ENCODE measurements at regions not wholly inside any gene's neighbourhood (a gene's known extent, or its start where the extent isn't known, plus 50 kb on each side); places are given as distances from the start of the nearest gene placed in this dataset.

DNA sequence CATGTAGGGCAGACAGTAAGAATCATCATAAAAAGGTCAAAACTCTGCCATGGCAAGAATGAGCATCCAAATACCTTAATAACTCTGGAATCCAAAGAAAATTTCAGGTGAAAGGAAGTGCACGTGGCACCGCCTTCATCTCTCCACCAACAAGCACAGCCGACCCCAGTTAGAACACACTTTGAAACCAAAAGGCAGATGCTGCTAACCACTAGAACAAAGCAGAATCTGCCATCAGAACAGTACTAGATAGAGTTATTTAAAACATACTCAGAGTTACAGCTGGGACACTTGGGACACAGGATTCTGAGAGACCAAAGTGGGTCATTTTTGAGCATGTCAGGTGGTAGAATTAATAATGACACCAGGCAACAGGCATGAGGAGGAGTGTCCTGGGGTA, 106.7 kb upstream of the SOD1 start:
- H3K36me3 Mint-ChIP-seq = no peaks in the 10 kb centered on the region
- H3K27ac Mint-ChIP-seq = no peak overlapping the region
- ChIA-PET CTCF (no interaction called here), POLR2A (no interaction called here)
- no peak for TF ChIP-seq SMAD3 (CRISPR knock-in tag; IDR thresholded peaks at IDR 0.05; ENCODE audit: borderline replicate concordance)
- no peak for TF ChIP-seq ZNF263 (CRISPR knock-in tag; IDR thresholded peaks at IDR 0.05; ENCODE audit: low read depth)
- no peak for TF ChIP-seq TP53 (CRISPR knock-in tag; IDR thresholded peaks at IDR 0.05)
- no peak for TF ChIP-seq RORB (CRISPR knock-in tag; IDR thresholded peaks at IDR 0.05)
- TF ChIP-seq ZNF671 (CRISPR knock-in tag; IDR thresholded peaks at IDR 0.05) = no peak
- no peak for TF ChIP-seq CBFB (CRISPR knock-in tag; IDR thresholded peaks at IDR 0.05; ENCODE audit: low read depth)
- peaks cover 21% of the 10 kb centered on the region for H3K27me3 Mint-ChIP-seq (ENCODE audit: low read depth)
- peaks cover 57% of the 10 kb centered on the region for H3K4me1 Mint-ChIP-seq
- H3K4me3 Mint-ChIP-seq = no peak overlapping the region
- DNase-seq (ENCODE audit: low spot score) (no peak), ATAC-seq (no peak)
- H3K9me3 Mint-ChIP-seq = 0 out of 2 replicates have a peak, but pooled peaks cover 5% of the 10 kb centered on the region

DNA sequence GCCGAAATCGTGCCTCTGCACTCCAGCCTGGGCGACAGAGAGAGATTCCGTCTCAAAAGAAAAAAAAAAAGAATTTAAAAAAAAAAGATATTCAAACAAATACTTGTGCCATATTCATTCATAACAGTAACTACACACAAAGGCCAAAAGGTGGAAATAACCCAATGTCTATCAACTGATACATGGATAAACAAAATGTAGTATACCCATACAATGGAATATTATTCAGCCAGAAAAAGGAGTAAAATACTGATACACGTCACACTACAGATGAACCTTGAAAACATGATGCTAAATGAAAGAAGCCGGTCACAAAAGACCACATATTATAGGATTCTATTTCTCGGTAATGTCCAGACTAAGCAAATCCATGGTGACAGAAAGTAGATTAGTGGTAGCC, 109.4 kb upstream of the SOD1 start:
- H3K4me3 Mint-ChIP-seq = no peak overlapping the region
- TF ChIP-seq EMX1 (CRISPR knock-in tag; IDR thresholded peaks at IDR 0.05) = no peak
- TF ChIP-seq, protein P1, sequence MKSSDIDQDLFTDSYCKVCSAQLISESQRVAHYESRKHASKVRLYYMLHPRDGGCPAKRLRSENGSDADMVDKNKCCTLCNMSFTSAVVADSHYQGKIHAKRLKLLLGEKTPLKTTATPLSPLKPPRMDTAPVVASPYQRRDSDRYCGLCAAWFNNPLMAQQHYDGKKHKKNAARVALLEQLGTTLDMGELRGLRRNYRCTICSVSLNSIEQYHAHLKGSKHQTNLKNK (CRISPR knock-in tag; IDR thresholded peaks at IDR 0.05) = no peak
- TF ChIP-seq, protein P2, sequence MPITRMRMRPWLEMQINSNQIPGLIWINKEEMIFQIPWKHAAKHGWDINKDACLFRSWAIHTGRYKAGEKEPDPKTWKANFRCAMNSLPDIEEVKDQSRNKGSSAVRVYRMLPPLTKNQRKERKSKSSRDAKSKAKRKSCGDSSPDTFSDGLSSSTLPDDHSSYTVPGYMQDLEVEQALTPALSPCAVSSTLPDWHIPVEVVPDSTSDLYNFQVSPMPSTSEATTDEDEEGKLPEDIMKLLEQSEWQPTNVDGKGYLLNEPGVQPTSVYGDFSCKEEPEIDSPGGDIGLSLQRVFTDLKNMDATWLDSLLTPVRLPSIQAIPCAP (CRISPR knock-in tag; IDR thresholded peaks at IDR 0.05) = no peak
- no peak for TF ChIP-seq GABPB1 (CRISPR knock-in tag; IDR thresholded peaks at IDR 0.05)
- TF ChIP-seq, protein P3, sequence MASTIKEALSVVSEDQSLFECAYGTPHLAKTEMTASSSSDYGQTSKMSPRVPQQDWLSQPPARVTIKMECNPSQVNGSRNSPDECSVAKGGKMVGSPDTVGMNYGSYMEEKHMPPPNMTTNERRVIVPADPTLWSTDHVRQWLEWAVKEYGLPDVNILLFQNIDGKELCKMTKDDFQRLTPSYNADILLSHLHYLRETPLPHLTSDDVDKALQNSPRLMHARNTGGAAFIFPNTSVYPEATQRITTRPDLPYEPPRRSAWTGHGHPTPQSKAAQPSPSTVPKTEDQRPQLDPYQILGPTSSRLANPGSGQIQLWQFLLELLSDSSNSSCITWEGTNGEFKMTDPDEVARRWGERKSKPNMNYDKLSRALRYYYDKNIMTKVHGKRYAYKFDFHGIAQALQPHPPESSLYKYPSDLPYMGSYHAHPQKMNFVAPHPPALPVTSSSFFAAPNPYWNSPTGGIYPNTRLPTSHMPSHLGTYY (CRISPR knock-in tag; IDR thresholded peaks at IDR 0.05) = no peak
- TF ChIP-seq RELA (CRISPR knock-in tag; IDR thresholded peaks at IDR 0.05; ENCODE audit: borderline replicate concordance) = no peak
- TF ChIP-seq SMAD3 (CRISPR knock-in tag; IDR thresholded peaks at IDR 0.05; ENCODE audit: borderline replicate concordance) = no peak
- no peak for TF ChIP-seq SOX15 (CRISPR knock-in tag; IDR thresholded peaks at IDR 0.05)
- TF ChIP-seq HMGA2 (CRISPR knock-in tag; IDR thresholded peaks at IDR 0.05) = no peak
- TF ChIP-seq ZNF232 (CRISPR knock-in tag; IDR thresholded peaks at IDR 0.05) = no peak
- no peak for TF ChIP-seq RORB (CRISPR knock-in tag; IDR thresholded peaks at IDR 0.05)
- DNase-seq (ENCODE audit: low spot score) (no peak), ATAC-seq (no peak)
- peaks cover 58% of the 10 kb centered on the region for H3K4me1 Mint-ChIP-seq
- 0 out of 2 replicates have a peak, but pooled peaks cover 5% of the 10 kb centered on the region for H3K9me3 Mint-ChIP-seq
- no peak overlapping the region for H3K27ac Mint-ChIP-seq
- CTCF ChIA-PET = no interaction called here
- POLR2A ChIA-PET = no interaction called here
- peaks cover 2% of the 10 kb centered on the region; the same call in 1 of the 2 replicates for H3K27me3 Mint-ChIP-seq (ENCODE audit: low read depth)
- no peaks in the 10 kb centered on the region for H3K36me3 Mint-ChIP-seq

DNA sequence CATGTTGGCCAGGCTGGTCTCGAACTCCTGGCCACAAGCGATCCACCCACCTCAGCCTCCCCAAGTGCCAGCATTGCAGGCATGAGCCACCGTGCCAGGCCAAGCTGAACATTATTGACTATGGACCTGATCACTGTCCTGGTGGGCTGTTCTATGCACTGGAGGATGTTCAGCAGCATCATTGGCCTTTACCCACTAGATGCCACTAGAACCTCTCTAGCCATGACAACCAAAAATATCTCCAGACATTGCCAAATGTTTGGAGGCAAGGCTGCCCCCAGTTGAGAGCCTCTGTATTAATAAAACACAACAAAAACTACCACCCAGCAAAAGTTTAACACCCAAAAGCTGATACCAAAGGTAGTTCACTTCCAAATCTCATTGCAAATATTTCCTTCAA, 110.8 kb upstream of the SOD1 start:
- CTCF ChIA-PET = interaction anchor here (0.7 to 3.3 kb wide), 3 partner anchors 10 to 32 kb away, joined by 3 to 20 read pairs (median 3); no protein-coding TSS in a partner anchor
- DNase-seq (ENCODE audit: low spot score) (no peak), ATAC-seq (peak; percentile 38; the same call in 1 of the 2 replicates)
- Mint-ChIP-seq H3K36me3 (no peaks in the 10 kb centered on the region), H3K4me3 (no peak overlapping the region), H3K27ac (0 out of 2 replicates have a peak overlapping the region, but pooled peaks have one; percentile 12), H3K9me3 (0 out of 2 replicates have a peak, but pooled peaks cover 5% of the 10 kb centered on the region), H3K27me3 (ENCODE audit: low read depth) (no peaks in the 10 kb centered on the region), H3K4me1 (peaks cover 47% of the 10 kb centered on the region)
- POLR2A ChIA-PET = interaction anchor here (0.7 kb wide), 1 partner anchor 10 kb away, joined by 5 read pairs; no protein-coding TSS in a partner anchor
- TF ChIP-seq, protein P4, sequence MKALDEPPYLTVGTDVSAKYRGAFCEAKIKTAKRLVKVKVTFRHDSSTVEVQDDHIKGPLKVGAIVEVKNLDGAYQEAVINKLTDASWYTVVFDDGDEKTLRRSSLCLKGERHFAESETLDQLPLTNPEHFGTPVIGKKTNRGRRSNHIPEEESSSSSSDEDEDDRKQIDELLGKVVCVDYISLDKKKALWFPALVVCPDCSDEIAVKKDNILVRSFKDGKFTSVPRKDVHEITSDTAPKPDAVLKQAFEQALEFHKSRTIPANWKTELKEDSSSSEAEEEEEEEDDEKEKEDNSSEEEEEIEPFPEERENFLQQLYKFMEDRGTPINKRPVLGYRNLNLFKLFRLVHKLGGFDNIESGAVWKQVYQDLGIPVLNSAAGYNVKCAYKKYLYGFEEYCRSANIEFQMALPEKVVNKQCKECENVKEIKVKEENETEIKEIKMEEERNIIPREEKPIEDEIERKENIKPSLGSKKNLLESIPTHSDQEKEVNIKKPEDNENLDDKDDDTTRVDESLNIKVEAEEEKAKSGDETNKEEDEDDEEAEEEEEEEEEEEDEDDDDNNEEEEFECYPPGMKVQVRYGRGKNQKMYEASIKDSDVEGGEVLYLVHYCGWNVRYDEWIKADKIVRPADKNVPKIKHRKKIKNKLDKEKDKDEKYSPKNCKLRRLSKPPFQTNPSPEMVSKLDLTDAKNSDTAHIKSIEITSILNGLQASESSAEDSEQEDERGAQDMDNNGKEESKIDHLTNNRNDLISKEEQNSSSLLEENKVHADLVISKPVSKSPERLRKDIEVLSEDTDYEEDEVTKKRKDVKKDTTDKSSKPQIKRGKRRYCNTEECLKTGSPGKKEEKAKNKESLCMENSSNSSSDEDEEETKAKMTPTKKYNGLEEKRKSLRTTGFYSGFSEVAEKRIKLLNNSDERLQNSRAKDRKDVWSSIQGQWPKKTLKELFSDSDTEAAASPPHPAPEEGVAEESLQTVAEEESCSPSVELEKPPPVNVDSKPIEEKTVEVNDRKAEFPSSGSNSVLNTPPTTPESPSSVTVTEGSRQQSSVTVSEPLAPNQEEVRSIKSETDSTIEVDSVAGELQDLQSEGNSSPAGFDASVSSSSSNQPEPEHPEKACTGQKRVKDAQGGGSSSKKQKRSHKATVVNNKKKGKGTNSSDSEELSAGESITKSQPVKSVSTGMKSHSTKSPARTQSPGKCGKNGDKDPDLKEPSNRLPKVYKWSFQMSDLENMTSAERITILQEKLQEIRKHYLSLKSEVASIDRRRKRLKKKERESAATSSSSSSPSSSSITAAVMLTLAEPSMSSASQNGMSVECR (CRISPR knock-in tag; IDR thresholded peaks at IDR 0.05; ENCODE audit: borderline replicate concordance) = no peak
- TF ChIP-seq ZNF671 (CRISPR knock-in tag; IDR thresholded peaks at IDR 0.05) = no peak
- TF ChIP-seq, protein P5, sequence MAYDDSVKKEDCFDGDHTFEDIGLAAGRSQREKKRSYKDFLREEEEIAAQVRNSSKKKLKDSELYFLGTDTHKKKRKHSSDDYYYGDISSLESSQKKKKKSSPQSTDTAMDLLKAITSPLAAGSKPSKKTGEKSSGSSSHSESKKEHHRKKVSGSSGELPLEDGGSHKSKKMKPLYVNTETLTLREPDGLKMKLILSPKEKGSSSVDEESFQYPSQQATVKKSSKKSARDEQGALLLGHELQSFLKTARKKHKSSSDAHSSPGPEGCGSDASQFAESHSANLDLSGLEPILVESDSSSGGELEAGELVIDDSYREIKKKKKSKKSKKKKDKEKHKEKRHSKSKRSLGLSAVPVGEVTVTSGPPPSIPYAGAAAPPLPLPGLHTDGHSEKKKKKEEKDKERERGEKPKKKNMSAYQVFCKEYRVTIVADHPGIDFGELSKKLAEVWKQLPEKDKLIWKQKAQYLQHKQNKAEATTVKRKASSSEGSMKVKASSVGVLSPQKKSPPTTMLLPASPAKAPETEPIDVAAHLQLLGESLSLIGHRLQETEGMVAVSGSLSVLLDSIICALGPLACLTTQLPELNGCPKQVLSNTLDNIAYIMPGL (CRISPR knock-in tag; IDR thresholded peaks at IDR 0.05) = no peak
- TF ChIP-seq, protein P6, sequence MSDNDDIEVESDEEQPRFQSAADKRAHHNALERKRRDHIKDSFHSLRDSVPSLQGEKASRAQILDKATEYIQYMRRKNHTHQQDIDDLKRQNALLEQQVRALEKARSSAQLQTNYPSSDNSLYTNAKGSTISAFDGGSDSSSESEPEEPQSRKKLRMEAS (CRISPR knock-in tag; IDR thresholded peaks at IDR 0.05) = no peak
- no peak for TF ChIP-seq SP1 (CRISPR knock-in tag; conservative IDR thresholded peaks at IDR 0.05)
- TF ChIP-seq, protein P3 (CRISPR knock-in tag; IDR thresholded peaks at IDR 0.05) = no peak
- no peak for TF ChIP-seq JUN (CRISPR knock-in tag; IDR thresholded peaks at IDR 0.05)
- no peak for TF ChIP-seq CREM (CRISPR knock-in tag; IDR thresholded peaks at IDR 0.05)
- no peak for TF ChIP-seq NFATC4 (CRISPR knock-in tag; IDR thresholded peaks at IDR 0.05)
- no peak for TF ChIP-seq SOX15 (CRISPR knock-in tag; IDR thresholded peaks at IDR 0.05)
- TF ChIP-seq RELA (CRISPR knock-in tag; IDR thresholded peaks at IDR 0.05; ENCODE audit: borderline replicate concordance) = no peak
- no peak for TF ChIP-seq ETV6 (CRISPR knock-in tag; IDR thresholded peaks at IDR 0.05)

Data from WTC11 (cell line).